SU-DHL-6 (cell line): ENCODE measurements at regions not wholly inside any gene's neighbourhood (a gene's known extent, or its start where the extent isn't known, plus 50 kb on each side); places are given as distances from the start of the nearest gene placed in this dataset.

Source experiments
- H2AFZ ChIP-seq: fragments of 200-600 bp; sonication (generic); 2 replicates; pipeline ENCODE4 v1.6.1; 2014; ENCODE audit warnings: low read depth, mild to moderate bottlenecking, moderate library complexity, mixed read lengths, antibody characterized with exemption, low read length; ENCODE audit not compliant: severe bottlenecking
- H3F3A ChIP-seq: fragments of 200-600 bp; shearing (Covaris generic); 2 replicates; pipeline ENCODE4 v1.6.0; 2016; ENCODE audit warnings: antibody characterized with exemption, mild to moderate bottlenecking; ENCODE audit not compliant: insufficient read depth
- H3K27ac ChIP-seq: fragments of 200-600 bp; sonication (generic); 2 replicates; pipeline ENCODE4 v1.5.1; 2016; ENCODE audit warnings: low read depth, mild to moderate bottlenecking, low read length, moderate library complexity, mixed read lengths
- H3K27me3 ChIP-seq: fragments of 200-600 bp; sonication (generic), shearing (Covaris generic); 2 replicates; pipeline ENCODE4 v1.6.0; 2014; ENCODE audit warnings: mild to moderate bottlenecking, low read length
- H3K36me3 ChIP-seq: fragments of 200-600 bp; sonication (generic); 2 replicates; pipeline ENCODE4 v1.6.1; 2014; ENCODE audit warnings: mild to moderate bottlenecking, low read length, mixed read lengths
- H3K4me2 ChIP-seq: fragments of 300-600, 200-600 bp; shearing (Covaris generic), sonication (generic); 2 replicates; pipeline ENCODE4 v1.6.0; 2014; ENCODE audit warnings: low read length, low read depth, mild to moderate bottlenecking; ENCODE audit not compliant: poor library complexity, severe bottlenecking
- H3K4me3 ChIP-seq: fragments of 200-600 bp; sonication (generic); 2 replicates; pipeline ENCODE4 v1.5.1; 2014; ENCODE audit warnings: antibody characterized with exemption, low read length, mild to moderate bottlenecking, mixed read lengths; ENCODE audit not compliant: insufficient read depth, poor library complexity, severe bottlenecking
- H3K79me2 ChIP-seq: fragments of 200-600 bp; sonication (generic); 2 replicates; pipeline ENCODE4 v1.6.1; 2014; ENCODE audit warnings: mild to moderate bottlenecking, low read length, moderate library complexity; ENCODE audit not compliant: insufficient read depth
- H3K9ac ChIP-seq: fragments of 200-600 bp; sonication (generic); 2 replicates; pipeline ENCODE4 v1.7.0; 2014; ENCODE audit warnings: mild to moderate bottlenecking, low read length
- H3K9me2 ChIP-seq: fragments of 200-600 bp; sonication (generic); replicated peaks from 2 replicates; pipeline ENCODE4 v1.6.1; 2014; ENCODE audit warnings: low read length; ENCODE audit not compliant: insufficient read depth
- H3K9me3 ChIP-seq: fragments of 200-600 bp; sonication (generic); 2 replicates; pipeline ENCODE4 v1.6.1; 2014; ENCODE audit warnings: low read length, mixed read lengths; ENCODE audit not compliant: insufficient read depth
- H4K20me1 ChIP-seq: fragments of 200-600 bp; sonication (generic); 2 replicates; pipeline ENCODE4 v1.6.1; 2014; ENCODE audit warnings: low read depth, mild to moderate bottlenecking, antibody characterized with exemption, low read length, moderate library complexity, mixed read lengths
- EZH2phosphoT487 ChIP-seq: fragments of 200-600 bp; sonication (generic), shearing (Covaris generic); conservative IDR thresholded peaks from 2 replicates; pipeline ENCODE4 v1.6.1; 2018; ENCODE audit warnings: mild to moderate bottlenecking, antibody characterized with exemption, low read length, moderate library complexity, mixed read lengths
- TF ChIP-seq, protein P1 (sequence below): fragments of 200-600 bp; sonication (generic); IDR thresholded peaks from one replicate; pipeline ENCODE4 v1.5.1; 2017; ENCODE audit warnings: antibody characterized with exemption, mild to moderate bottlenecking, low read length, moderate library complexity; ENCODE audit not compliant: insufficient read depth, poor library complexity, severe bottlenecking

GRCh38 chr12:28051516-28052354, 79.2 kb upstream of the PTHLH start:
- TF ChIP-seq, protein P1, sequence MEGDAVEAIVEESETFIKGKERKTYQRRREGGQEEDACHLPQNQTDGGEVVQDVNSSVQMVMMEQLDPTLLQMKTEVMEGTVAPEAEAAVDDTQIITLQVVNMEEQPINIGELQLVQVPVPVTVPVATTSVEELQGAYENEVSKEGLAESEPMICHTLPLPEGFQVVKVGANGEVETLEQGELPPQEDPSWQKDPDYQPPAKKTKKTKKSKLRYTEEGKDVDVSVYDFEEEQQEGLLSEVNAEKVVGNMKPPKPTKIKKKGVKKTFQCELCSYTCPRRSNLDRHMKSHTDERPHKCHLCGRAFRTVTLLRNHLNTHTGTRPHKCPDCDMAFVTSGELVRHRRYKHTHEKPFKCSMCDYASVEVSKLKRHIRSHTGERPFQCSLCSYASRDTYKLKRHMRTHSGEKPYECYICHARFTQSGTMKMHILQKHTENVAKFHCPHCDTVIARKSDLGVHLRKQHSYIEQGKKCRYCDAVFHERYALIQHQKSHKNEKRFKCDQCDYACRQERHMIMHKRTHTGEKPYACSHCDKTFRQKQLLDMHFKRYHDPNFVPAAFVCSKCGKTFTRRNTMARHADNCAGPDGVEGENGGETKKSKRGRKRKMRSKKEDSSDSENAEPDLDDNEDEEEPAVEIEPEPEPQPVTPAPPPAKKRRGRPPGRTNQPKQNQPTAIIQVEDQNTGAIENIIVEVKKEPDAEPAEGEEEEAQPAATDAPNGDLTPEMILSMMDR: no peak
- no peak for TF ChIP-seq EZH2phosphoT487
- Histone ChIP-seq H3K27me3 (no peaks in the 10 kb centered on the region), H3K9me3 (no peaks in the 10 kb centered on the region), H2AFZ (no peak overlapping the region), H3K9ac (no peak overlapping the region), H3K9me2 (no peaks in the 10 kb centered on the region), H3F3A (no peaks in the 10 kb centered on the region), H3K27ac (no peak overlapping the region), H4K20me1 (no peaks in the 10 kb centered on the region), H3K4me3 (no peak overlapping the region), H3K36me3 (no peaks in the 10 kb centered on the region), H3K79me2 (no peaks in the 10 kb centered on the region), H3K4me2 (no peak overlapping the region)

DNA sequence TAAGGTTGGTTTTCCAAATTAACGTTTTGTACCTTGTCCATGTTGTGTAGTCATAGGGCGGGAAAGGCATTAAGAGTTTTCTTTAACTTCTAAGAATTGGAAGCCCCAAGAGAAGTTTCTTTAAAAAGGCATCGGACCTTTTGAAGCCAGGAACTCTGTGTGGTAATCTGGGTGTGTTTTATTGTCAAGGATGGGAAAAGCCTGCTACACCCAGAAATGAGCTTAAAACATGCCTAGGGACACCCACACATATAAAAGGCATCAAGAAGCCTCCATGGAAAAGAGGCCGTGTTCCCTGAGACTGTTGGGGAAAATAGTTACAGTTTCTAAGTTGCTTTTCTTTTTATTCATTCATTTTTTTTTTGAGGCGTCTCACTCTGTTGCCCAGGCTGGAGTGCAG, 81.0 kb upstream of the PTHLH start:
- Histone ChIP-seq H3K9me2 (no peaks in the 10 kb centered on the region), H3K9me3 (no peaks in the 10 kb centered on the region), H4K20me1 (no peaks in the 10 kb centered on the region), H3F3A (no peaks in the 10 kb centered on the region), H3K79me2 (no peaks in the 10 kb centered on the region), H3K27me3 (no peaks in the 10 kb centered on the region), H3K27ac (no peak overlapping the region), H3K4me3 (no peak overlapping the region), H2AFZ (no peak overlapping the region), H3K4me2 (no peak overlapping the region), H3K36me3 (no peaks in the 10 kb centered on the region), H3K9ac (no peak overlapping the region)
- TF ChIP-seq EZH2phosphoT487: no peak
- TF ChIP-seq, protein P1: no peak

DNA sequence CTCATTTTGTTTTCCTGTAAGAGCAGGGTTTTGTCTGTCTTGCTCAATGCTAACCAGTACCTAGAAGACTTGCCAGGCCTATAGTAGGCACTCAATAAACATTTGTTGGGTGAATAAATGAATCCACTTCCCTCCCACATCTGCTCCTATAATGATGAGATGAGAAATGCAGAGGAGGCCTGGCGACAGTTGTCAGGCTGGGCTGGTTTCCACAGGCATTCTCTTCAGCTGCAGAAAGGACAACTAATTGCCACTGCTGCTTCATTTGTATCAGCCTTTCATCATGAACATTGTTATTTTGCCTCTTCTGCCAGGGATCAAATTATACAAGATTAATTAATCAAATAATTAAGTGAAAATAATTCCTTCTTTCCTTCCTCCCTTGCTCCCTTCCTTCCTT, 82.0 kb upstream of the PTHLH start:
- Histone ChIP-seq H4K20me1 (no peaks in the 10 kb centered on the region), H3F3A (no peaks in the 10 kb centered on the region), H3K79me2 (no peaks in the 10 kb centered on the region), H3K27ac (no peak overlapping the region), H3K9me3 (no peaks in the 10 kb centered on the region), H3K4me2 (no peak overlapping the region), H3K27me3 (no peaks in the 10 kb centered on the region), H2AFZ (no peak overlapping the region), H3K36me3 (no peaks in the 10 kb centered on the region), H3K9me2 (no peaks in the 10 kb centered on the region), H3K9ac (no peak overlapping the region), H3K4me3 (no peak overlapping the region)
- TF ChIP-seq, protein P1: no peak
- TF ChIP-seq EZH2phosphoT487: no peak
